Inflammatory macrophage treated with lipopolysaccharide for 1 hour (primary cell): ENCODE measurements at regions not wholly inside any gene's neighbourhood (a gene's known extent, or its start where the extent isn't known, plus 50 kb on each side); places are given as distances from the start of the nearest gene placed in this dataset.
"Not testable (repeated sequence)": the region's sequence is repeated elsewhere in the genome, so short reads cannot be mapped to it uniquely, and the experiment has no call there.

Experiments used
- DNase-seq, 2 donors: peaks; one replicate each; pipeline ENCODE4 v3.0.0-alpha.2; 2020 to 2022

- no peak for DNase-seq
These were observed 140.5 kb upstream of the ANKH start for GRCh38 chr5:15012061-15012460.

GRCh38 chr5:15010936-15011335 lies 139.4 kb upstream of the ANKH start:
- DNase-seq = no peak

GRCh38 chr5:15009420-15009819 lies 137.8 kb upstream of the ANKH start:
- DNase-seq = no peak

GRCh38 chr5:15008921-15009320 lies 137.3 kb upstream of the ANKH start:
- no peak for DNase-seq

- peak; percentile 57 to 78 for DNase-seq
These were observed 136.9 kb upstream of the ANKH start for GRCh38 chr5:15008476-15008875.

- DNase-seq = no peak
These were observed 136.1 kb upstream of the ANKH start for GRCh38 chr5:15007646-15008045.

- DNase-seq = no peak
These were observed 132.9 kb upstream of the ANKH start for GRCh38 chr5:15004506-15004905.

GRCh38 chr5:15003511-15003920 lies 131.9 kb upstream of the ANKH start:
- peak; percentile 49 to 75 for DNase-seq

- DNase-seq = no peak
These were observed 131.2 kb upstream of the ANKH start for GRCh38 chr5:15002791-15003190.

GRCh38 chr5:15002173-15002572 lies 130.6 kb upstream of the ANKH start:
- DNase-seq = peak in 1 of 2 donors; percentile 39

- peak; percentile 45 to 54 for DNase-seq
These were observed 129.9 kb upstream of the ANKH start for GRCh38 chr5:15001517-15001916.

- peak; percentile 76 to 77 for DNase-seq
These were observed 126.9 kb upstream of the ANKH start for GRCh38 chr5:14998491-14998890.

- peak; percentile 74 to 81 for DNase-seq
These were observed 125.4 kb upstream of the ANKH start for GRCh38 chr5:14996997-14997396.

- no peak for DNase-seq
These were observed 123.7 kb upstream of the ANKH start for GRCh38 chr5:14995229-14995628.

- not testable (repeated sequence) for DNase-seq
These were observed 122.0 kb upstream of the ANKH start for GRCh38 chr5:14993459-14994133.

GRCh38 chr5:14992751-14993458 lies 121.3 kb upstream of the ANKH start:
- not testable (repeated sequence) for DNase-seq

- no peak for DNase-seq
These were observed 116.6 kb upstream of the ANKH start for GRCh38 chr5:14988223-14988622.

GRCh38 chr5:14986413-14986812 lies 114.8 kb upstream of the ANKH start:
- no peak for DNase-seq

GRCh38 chr5:14983666-14984441 lies 112.3 kb upstream of the ANKH start:
- no peak for DNase-seq

GRCh38 chr5:14980698-14981097 lies 109.1 kb upstream of the ANKH start:
- DNase-seq = no peak

- DNase-seq = no peak
These were observed 105.6 kb upstream of the ANKH start for GRCh38 chr5:14977058-14977685.

- DNase-seq = no peak
These were observed 104.9 kb upstream of the ANKH start for GRCh38 chr5:14976486-14976885.

- no peak for DNase-seq
These were observed 100.3 kb upstream of the ANKH start for GRCh38 chr5:14971873-14972272.
